K562 (cell line): ENCODE measurements at regions not wholly inside any gene's neighbourhood (a gene's known extent, or its start where the extent isn't known, plus 50 kb on each side); places are given as distances from the start of the nearest gene placed in this dataset.

ENCODE experiments used
- BDP1 ChIP-seq: IDR thresholded peaks from 3 replicates; pipeline ENCODE4 v1.6.1; 2011; ENCODE audit not compliant: insufficient read length, insufficient read depth
- CBX1 ChIP-seq: sonication (generic); IDR thresholded peaks from 2 replicates; pipeline ENCODE4 v1.6.1; 2016; ENCODE audit warnings: antibody characterized with exemption, low read depth, mild to moderate bottlenecking
- DDX20 ChIP-seq: fragments of 450-650 bp; IDR thresholded peaks from 2 replicates; pipeline ENCODE4 v1.6.1; 2016; ENCODE audit warnings: missing genetic modification characterization, low read depth, mild to moderate bottlenecking, missing compliant biosample characterization, moderate library complexity
- ETV5 ChIP-seq: sonication (generic); formaldehyde crosslinking; IDR thresholded peaks from 2 replicates; pipeline ENCODE4 v1.4.0; 2020; ENCODE audit warnings: low read depth, mild to moderate bottlenecking, missing genetic modification reagents
- IRF2 ChIP-seq: sonication (generic); formaldehyde crosslinking; IDR thresholded peaks from 2 replicates; pipeline ENCODE4 v1.8.1; 2022; ENCODE audit warnings: mild to moderate bottlenecking, missing genetic modification reagents
- MAFK ChIP-seq: IDR thresholded peaks from 2 replicates; pipeline ENCODE4 v1.6.1; 2011; ENCODE audit warnings: low read length, improper control_type of control experiment
- RCOR1 ChIP-seq, 2 experiments: IDR thresholded peaks; 2 replicates each; pipeline ENCODE4 v1.6.1; 2012; ENCODE audit warnings: low read depth in 2 of 2, low read length in 2 of 2, borderline replicate concordance in 1 of 2, improper control_type of control experiment in 1 of 2
- YY1 ChIP-seq, 3 experiments: IDR thresholded peaks; 2 replicates each; pipeline ENCODE4 v1.6.1; 2011; ENCODE audit warnings: low read length in 2 of 3, mild to moderate bottlenecking in 2 of 3, moderate library complexity in 2 of 3, borderline replicate concordance in 1 of 3, control low read depth in 1 of 3, low read depth in 1 of 3; ENCODE audit not compliant: insufficient read depth in 3 of 3, insufficient replicate concordance in 2 of 3, control insufficient read depth in 1 of 3, insufficient read length in 1 of 3; ENCODE audit errors: extremely low read depth in 1 of 3
- ZNF232 ChIP-seq: sonication (generic); formaldehyde crosslinking; IDR thresholded peaks from 2 replicates; pipeline ENCODE4 v1.8.0; 2022; ENCODE audit warnings: mild to moderate bottlenecking, missing genetic modification reagents
- TF ChIP-seq, protein P1 (sequence below), 3 experiments: IDR thresholded peaks in 2 of 3; conservative IDR thresholded peaks in 1 of 3; 2 replicates each; pipeline ENCODE4 v1.5.1; 2011 to 2012; ENCODE audit warnings: low read length in 3 of 3, mild to moderate bottlenecking in 3 of 3, control low read depth in 2 of 3, improper control_type of control experiment in 1 of 3, inconsistent platforms in 1 of 3, low read depth in 1 of 3, mixed read lengths in 1 of 3, moderate library complexity in 1 of 3; ENCODE audit not compliant: insufficient read depth in 2 of 3

DNA sequence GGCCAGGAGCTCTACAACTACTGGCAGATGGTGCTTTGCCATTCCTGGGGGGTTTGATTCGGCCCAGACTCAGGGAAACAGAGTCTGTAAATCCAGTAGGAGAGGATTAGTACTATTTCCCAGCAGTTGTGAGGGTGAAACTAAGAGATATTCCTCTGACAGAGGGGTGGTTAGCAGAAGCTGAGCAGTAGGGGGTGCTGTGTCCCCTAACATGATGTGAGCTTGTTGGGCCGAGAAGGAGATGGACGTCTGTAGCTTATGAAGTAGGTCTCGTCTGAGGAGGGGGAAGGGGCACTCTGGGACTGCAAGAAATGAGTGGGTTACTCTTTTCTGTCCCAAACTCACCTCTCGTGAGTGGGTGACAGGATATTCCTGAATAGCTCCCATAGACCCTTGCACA lies 179.2 kb upstream of the MBL2 start:
- TF ChIP-seq ZNF232 (CRISPR knock-in tag) (no peak), YY1 (IDR thresholded peaks at IDR 0.05; ENCODE audit: borderline replicate concordance in 1 of 3, control insufficient read depth in 1 of 3, extremely low read depth in 1 of 3, insufficient read depth in 3 of 3, insufficient read length in 1 of 3, insufficient replicate concordance in 2 of 3, low read depth in 1 of 3, low read length in 2 of 3) (no peak), RCOR1 (IDR thresholded peaks at IDR 0.05; ENCODE audit: borderline replicate concordance in 1 of 2, low read depth in 2 of 2, low read length in 2 of 2) (no peak), MAFK (no peak), CBX1 (no peak), IRF2 (CRISPR knock-in tag) (no peak), BDP1 (no peak), DDX20 (tag) (no peak), ETV5 (no peak)
- TF ChIP-seq, protein P1, sequence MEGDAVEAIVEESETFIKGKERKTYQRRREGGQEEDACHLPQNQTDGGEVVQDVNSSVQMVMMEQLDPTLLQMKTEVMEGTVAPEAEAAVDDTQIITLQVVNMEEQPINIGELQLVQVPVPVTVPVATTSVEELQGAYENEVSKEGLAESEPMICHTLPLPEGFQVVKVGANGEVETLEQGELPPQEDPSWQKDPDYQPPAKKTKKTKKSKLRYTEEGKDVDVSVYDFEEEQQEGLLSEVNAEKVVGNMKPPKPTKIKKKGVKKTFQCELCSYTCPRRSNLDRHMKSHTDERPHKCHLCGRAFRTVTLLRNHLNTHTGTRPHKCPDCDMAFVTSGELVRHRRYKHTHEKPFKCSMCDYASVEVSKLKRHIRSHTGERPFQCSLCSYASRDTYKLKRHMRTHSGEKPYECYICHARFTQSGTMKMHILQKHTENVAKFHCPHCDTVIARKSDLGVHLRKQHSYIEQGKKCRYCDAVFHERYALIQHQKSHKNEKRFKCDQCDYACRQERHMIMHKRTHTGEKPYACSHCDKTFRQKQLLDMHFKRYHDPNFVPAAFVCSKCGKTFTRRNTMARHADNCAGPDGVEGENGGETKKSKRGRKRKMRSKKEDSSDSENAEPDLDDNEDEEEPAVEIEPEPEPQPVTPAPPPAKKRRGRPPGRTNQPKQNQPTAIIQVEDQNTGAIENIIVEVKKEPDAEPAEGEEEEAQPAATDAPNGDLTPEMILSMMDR (IDR thresholded peaks at IDR 0.05 in 2 of 3, conservative IDR thresholded peaks at IDR 0.05 in 1 of 3; ENCODE audit: insufficient read depth in 2 of 3, low read depth in 1 of 3, low read length in 3 of 3), result 0 out of 6 replicates have a peak, but pooled peaks of 1 of the 3 experiments have one; percentile 18
